ENCODE measurements at regions not wholly inside any gene's neighbourhood (a gene's known extent, or its start where the extent isn't known, plus 50 kb on each side); places are given as distances from the start of the nearest gene placed in this dataset.
"Not testable (repeated sequence)": the region's sequence is repeated elsewhere in the genome, so short reads cannot be mapped to it uniquely, and the experiment has no call there.

- DNase-seq, result no peak
Measured at GRCh38 chr6:166802401-166802800, 153.9 kb downstream of the RNASET2 start.

- DNase-seq, result no peak
Measured at GRCh38 chr6:166800137-166800536, 156.2 kb downstream of the RNASET2 start.

GRCh38 chr6:166798652-166799051 lies 157.7 kb downstream of the RNASET2 start:
- DNase-seq, result no peak

- no peak for DNase-seq
Measured at GRCh38 chr6:166796610-166797009, 159.7 kb downstream of the RNASET2 start.

GRCh38 chr6:166795879-166796278 lies 160.5 kb downstream of the RNASET2 start:
- no peak for DNase-seq

GRCh38 chr6:166790808-166791207 lies 163.8 kb upstream of the RPS6KA2 start:
- not testable (repeated sequence) for DNase-seq

GRCh38 chr6:166788846-166789529 lies 161.9 kb upstream of the RPS6KA2 start:
- not testable (repeated sequence) for DNase-seq

- peak; percentile 70 for DNase-seq
Measured at GRCh38 chr6:166786704-166787293, 159.7 kb upstream of the RPS6KA2 start.

GRCh38 chr6:166785131-166785530 lies 158.1 kb upstream of the RPS6KA2 start:
- DNase-seq, result no peak

GRCh38 chr6:166784691-166785090 lies 157.6 kb upstream of the RPS6KA2 start:
- no peak for DNase-seq

GRCh38 chr6:166782520-166782919 lies 155.5 kb upstream of the RPS6KA2 start:
- no peak for DNase-seq

GRCh38 chr6:166781331-166781730 lies 154.3 kb upstream of the RPS6KA2 start:
- DNase-seq, result no peak

- DNase-seq, result no peak
Measured at GRCh38 chr6:166779963-166780683, 153.1 kb upstream of the RPS6KA2 start.

GRCh38 chr6:166779381-166779780 lies 152.3 kb upstream of the RPS6KA2 start:
- no peak for DNase-seq

GRCh38 chr6:166778776-166779175 lies 151.7 kb upstream of the RPS6KA2 start:
- no peak for DNase-seq

- DNase-seq, result no peak
Measured at GRCh38 chr6:166778046-166778445, 151.0 kb upstream of the RPS6KA2 start.

GRCh38 chr6:166777096-166777630 lies 150.1 kb upstream of the RPS6KA2 start:
- no peak for DNase-seq

- no peak for DNase-seq
Measured at GRCh38 chr6:166776571-166776970, 149.5 kb upstream of the RPS6KA2 start.

- no peak for DNase-seq
Measured at GRCh38 chr6:166775923-166776220, 148.8 kb upstream of the RPS6KA2 start.

- DNase-seq, result no peak
Measured at GRCh38 chr6:166775180-166775922, 148.3 kb upstream of the RPS6KA2 start.

GRCh38 chr6:166774770-166775169 lies 147.7 kb upstream of the RPS6KA2 start:
- DNase-seq, result no peak

- DNase-seq, result no peak
Measured at GRCh38 chr6:166774292-166774691, 147.2 kb upstream of the RPS6KA2 start.

- no peak for DNase-seq
Measured at GRCh38 chr6:166772518-166772917, 145.5 kb upstream of the RPS6KA2 start.
